HEK293 (cell line): ENCODE measurements at regions not wholly inside any gene's neighbourhood (a gene's known extent, or its start where the extent isn't known, plus 50 kb on each side); places are given as distances from the start of the nearest gene placed in this dataset.

Experiments used
- CTCF ChIA-PET: fragments of 350-600 bp; formaldehyde crosslinking; extraction: SDS; loops from one replicate; lab custom pipeline; 2021; ENCODE audit warnings: antibody characterized with exemption; lab: Yijun Ruan, JAX
- POLR2A ChIA-PET: fragments of 300-600 bp; formaldehyde crosslinking; extraction: SDS; loops from one replicate; lab custom pipeline; 2020; ENCODE audit warnings: antibody characterized with exemption, inconsistent platforms; lab: Yijun Ruan, JAX
- H3K27ac ChIP-seq: fragments of 200-500 bp; sonication (Bioruptor generic); 2 replicates; pipeline ENCODE4 v1.5.1; 2014; ENCODE audit warnings: low read depth, low read length, control low read depth, inconsistent platforms; ENCODE audit errors: extremely low read depth
- H3K36me3 ChIP-seq, 2 experiments: fragments of 200-500 bp in 1 of 2; sonication (Bioruptor generic) in 1 of 2; 1 replicate in 1 of 2; 2 replicates in 1 of 2; pipeline ENCODE4 v1.5.1; 2014 to 2017; ENCODE audit warnings: inconsistent platforms in 2 of 2, low read length in 2 of 2; ENCODE audit not compliant: control insufficient read depth in 2 of 2, insufficient read depth in 1 of 2
- H3K4me1 ChIP-seq: fragments of 200-500 bp; sonication (Bioruptor generic); 2 replicates; pipeline ENCODE4 v1.5.1; 2014; ENCODE audit warnings: mild to moderate bottlenecking, low read length, inconsistent platforms; ENCODE audit not compliant: control insufficient read depth, insufficient read depth
- H3K4me3 ChIP-seq: 2 replicates; pipeline ENCODE4 v1.5.1; 2011; ENCODE audit warnings: low read depth, mild to moderate bottlenecking, control low read depth, low read length, moderate library complexity
- H3K9me3 ChIP-seq: fragments of 200-500 bp; sonication (Bioruptor generic); 2 replicates; pipeline ENCODE4 v1.5.1; 2014; ENCODE audit warnings: low read depth, low read length, inconsistent platforms; ENCODE audit not compliant: control insufficient read depth, insufficient read depth
- EGR2 ChIP-seq: fragments of 450-650 bp; formaldehyde crosslinking; IDR thresholded peaks from 2 replicates; pipeline ENCODE4 v1.5.1; 2016; ENCODE audit warnings: low read depth, missing biosample characterization, missing genetic modification characterization
- GLIS1 ChIP-seq: fragments of 450-650 bp; formaldehyde crosslinking; IDR thresholded peaks from 2 replicates; pipeline ENCODE4 v1.5.1; 2016; ENCODE audit warnings: missing biosample characterization, missing genetic modification characterization
- ZBTB17 ChIP-seq: fragments of 450-650 bp; formaldehyde crosslinking; IDR thresholded peaks from 2 replicates; pipeline ENCODE4 v1.5.1; 2016; ENCODE audit warnings: missing biosample characterization, missing genetic modification characterization
- ZIC2 ChIP-seq: fragments of 450-650 bp; formaldehyde crosslinking; IDR thresholded peaks from 2 replicates; pipeline ENCODE4 v1.5.1; 2016; ENCODE audit warnings: missing biosample characterization, missing genetic modification characterization
- ZNF112 ChIP-seq: fragments of 450-650 bp; formaldehyde crosslinking; IDR thresholded peaks from 2 replicates; pipeline ENCODE4 v1.5.0; 2017; ENCODE audit warnings: missing biosample characterization, missing genetic modification characterization
- ZNF132 ChIP-seq: fragments of 450-650 bp; formaldehyde crosslinking; IDR thresholded peaks from 2 replicates; pipeline ENCODE4 v1.5.1; 2017; ENCODE audit warnings: missing biosample characterization, missing genetic modification characterization, borderline replicate concordance
- ZNF140 ChIP-seq: fragments of 450-650 bp; formaldehyde crosslinking; IDR thresholded peaks from 2 replicates; pipeline ENCODE4 v1.5.1; 2016; ENCODE audit warnings: missing biosample characterization, missing genetic modification characterization
- ZNF169 ChIP-seq: fragments of 450-650 bp; formaldehyde crosslinking; IDR thresholded peaks from 2 replicates; pipeline ENCODE4 v1.5.1; 2016; ENCODE audit warnings: missing biosample characterization, missing genetic modification characterization
- ZNF184 ChIP-seq: fragments of 450-650 bp; IDR thresholded peaks from 2 replicates; pipeline ENCODE4 v1.5.1; 2018; ENCODE audit warnings: missing biosample characterization, mild to moderate bottlenecking, missing genetic modification characterization
- ZNF23 ChIP-seq: fragments of 450-650 bp; formaldehyde crosslinking; IDR thresholded peaks from 2 replicates; pipeline ENCODE4 v1.5.1; 2016; ENCODE audit warnings: missing biosample characterization, missing genetic modification characterization, borderline replicate concordance
- ZNF37A ChIP-seq: fragments of 450-650 bp; IDR thresholded peaks from 2 replicates; pipeline ENCODE4 v1.5.1; 2018; ENCODE audit warnings: missing biosample characterization, missing genetic modification characterization
- ZNF404 ChIP-seq: fragments of 450-650 bp; formaldehyde crosslinking; IDR thresholded peaks from 2 replicates; pipeline ENCODE4 v1.5.1; 2017; ENCODE audit warnings: missing biosample characterization, missing genetic modification characterization
- ZNF510 ChIP-seq: fragments of 450-650 bp; formaldehyde crosslinking; IDR thresholded peaks from 2 replicates; pipeline ENCODE4 v1.5.1; 2018; ENCODE audit warnings: mild to moderate bottlenecking, missing genetic modification characterization, missing biosample characterization; ENCODE audit not compliant: insufficient replicate concordance
- ZNF555 ChIP-seq: fragments of 450-650 bp; formaldehyde crosslinking; conservative IDR thresholded peaks from 2 replicates; pipeline ENCODE4 v1.5.1; 2017; ENCODE audit warnings: missing biosample characterization, mild to moderate bottlenecking, missing genetic modification characterization, inconsistent platforms
- ZNF558 ChIP-seq: fragments of 450-650 bp; formaldehyde crosslinking; IDR thresholded peaks from 2 replicates; pipeline ENCODE4 v1.5.1; 2016; ENCODE audit warnings: missing biosample characterization, missing genetic modification characterization
- ZNF561 ChIP-seq: fragments of 450-650 bp; IDR thresholded peaks from 2 replicates; pipeline ENCODE4 v1.5.1; 2018; ENCODE audit warnings: missing biosample characterization, missing genetic modification characterization, borderline replicate concordance
- ZNF621 ChIP-seq: fragments of 450-650 bp; formaldehyde crosslinking; IDR thresholded peaks from 2 replicates; pipeline ENCODE4 v1.5.1; 2017; ENCODE audit warnings: missing biosample characterization, missing genetic modification characterization
- ZNF658 ChIP-seq: fragments of 450-650 bp; formaldehyde crosslinking; IDR thresholded peaks from 2 replicates; pipeline ENCODE4; 2016; ENCODE audit warnings: missing biosample characterization, missing genetic modification characterization
- ZNF791 ChIP-seq: fragments of 450-650 bp; formaldehyde crosslinking; IDR thresholded peaks from 2 replicates; pipeline ENCODE4 v1.5.1; 2016; ENCODE audit warnings: missing biosample characterization, missing genetic modification characterization
- ZSCAN4 ChIP-seq: fragments of 450-650 bp; formaldehyde crosslinking; IDR thresholded peaks from 2 replicates; pipeline ENCODE4 v1.5.1; 2017; ENCODE audit warnings: missing biosample characterization, missing genetic modification characterization
- TF ChIP-seq, protein P1 (sequence below): fragments of 450-650 bp; formaldehyde crosslinking; IDR thresholded peaks from 2 replicates; pipeline ENCODE4 v1.5.1; 2016; ENCODE audit warnings: missing biosample characterization, missing genetic modification characterization, borderline replicate concordance

GRCh38 chr12:127731657-127732056 lies 535.3 kb upstream of the TMEM132C start:
- POLR2A ChIA-PET: no interaction called here

DNA sequence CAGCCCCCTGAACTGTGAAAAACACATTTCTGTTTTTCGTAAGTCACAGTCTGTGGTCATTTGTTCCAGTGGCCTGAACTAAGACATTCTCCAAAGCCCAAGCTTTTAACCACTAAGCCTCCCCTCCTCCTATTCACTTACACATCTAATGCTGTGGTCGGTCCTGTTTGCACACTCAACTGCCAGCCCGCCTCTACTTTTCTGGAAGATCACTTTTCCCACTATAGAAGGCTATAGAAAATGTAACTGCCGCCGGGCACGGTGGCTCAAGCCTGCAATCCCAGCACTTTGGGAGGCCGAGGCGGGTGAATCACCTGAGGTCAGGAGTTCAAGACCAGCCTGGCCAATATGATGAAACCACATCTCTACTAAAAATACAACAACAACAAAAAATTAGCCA lies 524.7 kb upstream of the TMEM132C start:
- Histone ChIP-seq H3K9me3 (no peaks in the 10 kb centered on the region), H3K27ac (no peak overlapping the region), H3K4me1 (no peaks in the 10 kb centered on the region), H3K36me3 (no peaks in the 10 kb centered on the region)
- POLR2A ChIA-PET: no interaction called here
- CTCF ChIA-PET: no interaction called here
- no peak for TF ChIP-seq ZSCAN4
- no peak for TF ChIP-seq ZNF112 (tag by site-specific recombination)
- no peak for TF ChIP-seq ZNF404 (tag by site-specific recombination)
- TF ChIP-seq ZNF37A (tag by site-specific recombination): no peak
- TF ChIP-seq, protein P1, sequence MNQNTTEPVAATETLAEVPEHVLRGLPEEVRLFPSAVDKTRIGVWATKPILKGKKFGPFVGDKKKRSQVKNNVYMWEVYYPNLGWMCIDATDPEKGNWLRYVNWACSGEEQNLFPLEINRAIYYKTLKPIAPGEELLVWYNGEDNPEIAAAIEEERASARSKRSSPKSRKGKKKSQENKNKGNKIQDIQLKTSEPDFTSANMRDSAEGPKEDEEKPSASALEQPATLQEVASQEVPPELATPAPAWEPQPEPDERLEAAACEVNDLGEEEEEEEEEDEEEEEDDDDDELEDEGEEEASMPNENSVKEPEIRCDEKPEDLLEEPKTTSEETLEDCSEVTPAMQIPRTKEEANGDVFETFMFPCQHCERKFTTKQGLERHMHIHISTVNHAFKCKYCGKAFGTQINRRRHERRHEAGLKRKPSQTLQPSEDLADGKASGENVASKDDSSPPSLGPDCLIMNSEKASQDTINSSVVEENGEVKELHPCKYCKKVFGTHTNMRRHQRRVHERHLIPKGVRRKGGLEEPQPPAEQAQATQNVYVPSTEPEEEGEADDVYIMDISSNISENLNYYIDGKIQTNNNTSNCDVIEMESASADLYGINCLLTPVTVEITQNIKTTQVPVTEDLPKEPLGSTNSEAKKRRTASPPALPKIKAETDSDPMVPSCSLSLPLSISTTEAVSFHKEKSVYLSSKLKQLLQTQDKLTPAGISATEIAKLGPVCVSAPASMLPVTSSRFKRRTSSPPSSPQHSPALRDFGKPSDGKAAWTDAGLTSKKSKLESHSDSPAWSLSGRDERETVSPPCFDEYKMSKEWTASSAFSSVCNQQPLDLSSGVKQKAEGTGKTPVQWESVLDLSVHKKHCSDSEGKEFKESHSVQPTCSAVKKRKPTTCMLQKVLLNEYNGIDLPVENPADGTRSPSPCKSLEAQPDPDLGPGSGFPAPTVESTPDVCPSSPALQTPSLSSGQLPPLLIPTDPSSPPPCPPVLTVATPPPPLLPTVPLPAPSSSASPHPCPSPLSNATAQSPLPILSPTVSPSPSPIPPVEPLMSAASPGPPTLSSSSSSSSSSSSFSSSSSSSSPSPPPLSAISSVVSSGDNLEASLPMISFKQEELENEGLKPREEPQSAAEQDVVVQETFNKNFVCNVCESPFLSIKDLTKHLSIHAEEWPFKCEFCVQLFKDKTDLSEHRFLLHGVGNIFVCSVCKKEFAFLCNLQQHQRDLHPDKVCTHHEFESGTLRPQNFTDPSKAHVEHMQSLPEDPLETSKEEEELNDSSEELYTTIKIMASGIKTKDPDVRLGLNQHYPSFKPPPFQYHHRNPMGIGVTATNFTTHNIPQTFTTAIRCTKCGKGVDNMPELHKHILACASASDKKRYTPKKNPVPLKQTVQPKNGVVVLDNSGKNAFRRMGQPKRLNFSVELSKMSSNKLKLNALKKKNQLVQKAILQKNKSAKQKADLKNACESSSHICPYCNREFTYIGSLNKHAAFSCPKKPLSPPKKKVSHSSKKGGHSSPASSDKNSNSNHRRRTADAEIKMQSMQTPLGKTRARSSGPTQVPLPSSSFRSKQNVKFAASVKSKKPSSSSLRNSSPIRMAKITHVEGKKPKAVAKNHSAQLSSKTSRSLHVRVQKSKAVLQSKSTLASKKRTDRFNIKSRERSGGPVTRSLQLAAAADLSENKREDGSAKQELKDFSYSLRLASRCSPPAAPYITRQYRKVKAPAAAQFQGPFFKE: no peak
- no peak for TF ChIP-seq ZNF169 (tag by site-specific recombination)
- no peak for TF ChIP-seq ZIC2 (tag by site-specific recombination)
- TF ChIP-seq, all 188 proteins: peak for 0
- no peak overlapping the region for H3K4me3 ChIP-seq

More at GRCh38 chr12:127731657-127732056, 535.3 kb upstream of the TMEM132C start:
- Histone ChIP-seq H3K4me3 (no peak overlapping the region), H3K4me1 (no peaks in the 10 kb centered on the region), H3K36me3 (no peaks in the 10 kb centered on the region), H3K27ac (no peak overlapping the region), H3K9me3 (no peaks in the 10 kb centered on the region)
- no peak for TF ChIP-seq ZNF555 (tag by site-specific recombination)
- TF ChIP-seq ZNF558: no peak
- no peak for TF ChIP-seq ZNF140 (tag by site-specific recombination)
- TF ChIP-seq ZNF658 (tag by site-specific recombination): no peak
- TF ChIP-seq ZNF132 (tag by site-specific recombination): no peak
- no peak for TF ChIP-seq ZNF184
- TF ChIP-seq ZNF621 (tag by site-specific recombination): no peak
- no peak for TF ChIP-seq ZNF23
- TF ChIP-seq GLIS1 (tag by site-specific recombination): no peak
- TF ChIP-seq ZNF510 (tag by site-specific recombination): no peak
- TF ChIP-seq EGR2 (tag by site-specific recombination): no peak
- TF ChIP-seq ZNF561 (tag by site-specific recombination): no peak
- no peak for TF ChIP-seq ZNF791 (tag by site-specific recombination)
- no peak for TF ChIP-seq ZBTB17 (tag by site-specific recombination)
- CTCF ChIA-PET: no interaction called here
